GM12864 (cell line): ENCODE measurements at regions not wholly inside any gene's neighbourhood (a gene's known extent, or its start where the extent isn't known, plus 50 kb on each side); places are given as distances from the start of the nearest gene placed in this dataset.

ENCODE experiments used
- DNase-seq: peaks from one replicate; pipeline ENCODE4 v3.0.0-alpha.2; 2011; ENCODE audit warnings: low read depth
- H3K4me3 ChIP-seq: 2 replicates; pipeline ENCODE4 v1.5.1; 2011; ENCODE audit warnings: mild to moderate bottlenecking, low read depth, low read length, control low read depth
- CTCF ChIP-seq: IDR thresholded peaks from 2 replicates; pipeline ENCODE4 v1.5.1; 2011; ENCODE audit warnings: low read depth, mild to moderate bottlenecking, moderate library complexity, low read length, control low read depth, inconsistent platforms; ENCODE audit errors: missing control alignments

DNA sequence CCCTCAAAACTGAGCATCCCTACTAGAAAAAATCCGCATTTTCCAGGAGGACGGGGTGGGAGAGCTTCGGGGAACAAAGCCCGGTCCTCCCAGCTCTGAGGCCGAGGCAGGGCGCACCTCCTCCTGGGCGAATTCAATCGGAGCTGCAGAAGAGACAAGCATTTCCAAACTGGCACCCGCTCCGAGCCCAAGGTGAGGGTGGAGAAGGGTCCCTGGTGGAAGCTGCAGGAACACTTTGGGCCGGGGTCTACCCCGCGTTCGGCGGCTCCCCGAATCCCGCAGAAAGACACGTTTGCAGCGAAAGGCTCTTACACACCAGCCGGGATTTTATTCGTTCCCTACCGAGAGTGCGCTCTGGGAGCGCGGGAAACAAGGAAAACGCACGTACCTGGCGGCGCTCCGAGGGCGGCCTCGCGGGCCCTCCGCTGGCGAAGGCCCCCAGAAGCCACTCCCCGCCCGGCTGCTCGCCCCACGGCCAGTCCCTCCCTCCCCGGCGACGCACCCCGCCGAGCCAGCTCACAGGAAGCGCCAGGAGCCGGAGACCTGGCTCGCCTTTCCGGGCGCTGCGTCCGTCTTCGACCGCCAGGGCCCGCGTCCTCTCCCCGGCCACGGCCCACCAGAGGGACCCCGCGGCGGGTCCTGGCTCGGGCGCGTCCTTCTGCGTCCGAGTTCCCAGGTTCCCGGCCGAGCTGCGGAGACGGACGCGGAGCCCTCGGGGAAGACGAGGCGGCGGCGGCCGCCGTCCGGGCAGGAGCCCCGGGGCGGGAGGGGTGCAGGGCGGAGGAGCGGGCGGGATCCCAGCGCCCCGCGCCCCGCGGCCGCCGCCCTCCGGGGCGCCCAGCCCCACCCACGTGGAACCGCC is 49.8 kb upstream of the BAHCC1 start:
- TF ChIP-seq CTCF: no peak
- H3K4me3 ChIP-seq: peak overlapping the region; percentile 76
- no peak for DNase-seq
